GM12891 (cell line): ENCODE measurements at regions not wholly inside any gene's neighbourhood (a gene's known extent, or its start where the extent isn't known, plus 50 kb on each side); places are given as distances from the start of the nearest gene placed in this dataset.

Experiments
- POLR2A ChIP-seq: IDR thresholded peaks from 2 replicates; pipeline ENCODE4 v1.6.1; 2011; ENCODE audit warnings: low read depth, low read length, control low read depth
- POLR2AphosphoS5 ChIP-seq: IDR thresholded peaks from 2 replicates; pipeline ENCODE4 v1.6.1; 2011; ENCODE audit warnings: low read depth, low read length, control low read depth
- SPI1 ChIP-seq: IDR thresholded peaks from 2 replicates; pipeline ENCODE4 v1.6.1; 2011; ENCODE audit warnings: low read depth, low read length, control low read depth
- TAF1 ChIP-seq: IDR thresholded peaks from 2 replicates; pipeline ENCODE4 v1.6.1; 2011; ENCODE audit warnings: low read depth, low read length, control low read depth

DNA sequence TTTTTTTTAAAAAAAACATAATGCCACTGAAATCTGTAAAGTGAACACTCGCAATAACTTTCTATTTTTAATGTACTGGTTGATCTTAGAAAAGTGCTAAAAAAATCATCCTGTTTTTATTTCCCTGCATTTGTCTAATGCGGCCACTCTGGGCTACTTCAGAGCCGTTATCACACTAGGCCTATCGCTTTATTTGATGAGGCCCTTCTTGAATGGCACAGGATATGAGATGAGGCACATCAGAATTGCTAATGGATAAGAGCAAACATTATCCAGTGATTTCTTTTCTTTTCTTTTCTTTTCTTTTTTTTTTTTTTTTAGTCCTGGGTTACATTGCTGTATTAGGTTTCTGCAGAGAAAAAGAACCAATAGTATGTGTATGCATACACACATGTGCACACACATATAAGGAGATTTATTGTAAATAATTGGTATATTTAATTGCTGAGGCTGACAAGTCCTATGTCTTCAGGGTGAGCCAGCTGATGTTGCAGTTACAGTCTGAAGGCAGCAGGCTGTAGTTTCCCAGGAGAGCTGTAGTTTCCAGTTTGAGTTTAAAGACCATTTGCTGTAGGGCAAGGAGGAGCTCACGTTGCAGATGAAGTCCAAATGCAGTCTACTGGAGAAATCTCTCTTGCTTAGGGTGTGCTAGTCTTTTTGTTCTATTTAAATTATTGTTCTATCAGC is 391.7 kb downstream of the MED10 start:
- TF ChIP-seq POLR2A: no peak
- no peak for TF ChIP-seq SPI1
- no peak for TF ChIP-seq POLR2AphosphoS5
- no peak for TF ChIP-seq TAF1
